HG03196 (cell line): ENCODE measurements at regions not wholly inside any gene's neighbourhood (a gene's known extent, or its start where the extent isn't known, plus 50 kb on each side); places are given as distances from the start of the nearest gene placed in this dataset.

Experiments used
- ATAC-seq: cut with Tn5 transposase; IDR thresholded peaks from one replicate; pipeline ENCODE4 v1.9.1; 2021; ENCODE audit not compliant: unreplicated experiment

DNA sequence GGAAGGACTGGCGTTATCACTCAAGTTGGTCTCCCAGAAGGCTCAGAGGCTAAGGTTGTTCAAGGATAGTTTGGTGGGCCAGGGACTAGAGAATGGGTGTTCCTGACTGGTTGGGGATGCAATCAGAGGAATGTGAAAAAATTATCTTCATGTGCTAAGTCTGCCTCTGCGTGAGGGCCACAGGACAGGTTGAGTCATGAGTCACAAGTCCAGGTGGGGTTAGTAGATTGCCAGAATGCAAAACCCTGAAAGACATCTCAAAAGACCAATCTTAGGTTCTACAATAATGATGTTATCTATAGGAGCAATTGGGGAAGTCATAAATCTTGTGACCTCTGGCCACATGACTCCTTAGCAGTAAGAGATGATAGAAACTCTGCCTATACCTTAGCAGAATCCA lies 220.1 kb upstream of the EEA1 start:
- ATAC-seq: no peak

DNA sequence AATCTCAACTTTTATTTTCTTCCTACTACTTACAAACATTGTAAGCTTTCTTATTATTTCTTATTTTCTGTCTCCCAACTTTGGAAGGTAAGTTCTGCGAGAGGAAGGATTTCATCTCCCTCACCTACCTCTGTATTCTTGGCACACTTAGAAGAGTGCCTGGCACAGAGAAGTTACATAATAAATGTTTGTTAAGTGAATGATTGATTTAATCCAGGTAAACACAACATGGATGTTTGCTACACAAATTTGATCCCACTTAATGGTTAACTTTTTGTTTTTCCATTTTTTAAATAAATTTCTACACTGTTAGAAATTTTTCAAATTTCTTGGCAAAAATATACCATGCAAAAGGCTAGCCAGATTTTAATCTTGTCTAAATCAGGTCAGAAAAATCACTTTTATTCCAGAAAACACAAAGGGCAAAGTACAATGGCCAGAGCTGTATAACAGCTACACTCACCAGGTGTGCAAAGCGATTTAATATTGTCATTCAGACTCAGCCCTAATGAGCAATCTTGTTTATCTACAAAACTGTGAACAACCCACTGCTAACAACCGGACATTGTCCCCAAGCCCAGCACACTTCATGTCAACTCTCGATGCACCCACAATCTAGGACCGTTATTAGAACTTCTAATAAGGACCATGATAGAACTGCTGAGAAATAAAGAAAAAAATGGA lies 222.1 kb upstream of the EEA1 start:
- no peak for ATAC-seq

DNA sequence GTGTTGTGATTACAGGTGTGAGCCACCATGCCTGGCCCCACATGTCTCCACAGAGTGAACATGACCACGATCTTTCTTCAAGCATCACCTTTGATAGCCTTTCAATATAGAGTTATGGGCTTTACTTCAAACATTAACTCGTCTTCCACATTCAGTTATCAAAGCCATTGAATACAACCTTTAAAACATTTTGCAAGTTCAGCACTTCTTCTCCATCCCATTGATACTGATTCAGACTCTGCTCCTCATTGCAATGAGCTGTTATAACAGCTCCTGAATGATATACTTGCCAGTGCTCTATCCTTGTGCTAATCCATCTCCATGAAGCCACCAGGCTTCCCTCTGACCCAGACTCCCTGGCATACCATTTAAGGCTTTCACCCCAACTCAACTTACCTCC lies 223.5 kb upstream of the EEA1 start:
- ATAC-seq: no peak

DNA sequence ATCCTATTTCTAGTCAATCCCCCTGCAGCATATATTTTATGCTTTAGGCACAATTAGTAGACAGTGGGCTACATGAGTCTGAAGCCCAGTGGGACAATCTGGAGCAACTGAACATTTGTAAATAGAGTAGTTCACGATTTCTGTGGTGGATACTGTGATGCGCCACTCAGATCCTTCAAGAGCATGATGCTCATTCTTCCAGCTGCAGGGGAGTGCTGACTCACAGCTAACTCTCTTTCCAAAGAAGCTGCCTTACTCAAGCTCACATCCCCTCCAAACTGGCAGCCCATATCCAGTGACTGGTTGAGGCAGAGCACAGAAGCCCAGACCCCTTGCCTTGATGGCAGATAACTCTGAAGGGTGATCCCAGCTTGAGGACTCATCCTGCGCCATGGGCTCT lies 224.2 kb upstream of the EEA1 start:
- no peak for ATAC-seq

DNA sequence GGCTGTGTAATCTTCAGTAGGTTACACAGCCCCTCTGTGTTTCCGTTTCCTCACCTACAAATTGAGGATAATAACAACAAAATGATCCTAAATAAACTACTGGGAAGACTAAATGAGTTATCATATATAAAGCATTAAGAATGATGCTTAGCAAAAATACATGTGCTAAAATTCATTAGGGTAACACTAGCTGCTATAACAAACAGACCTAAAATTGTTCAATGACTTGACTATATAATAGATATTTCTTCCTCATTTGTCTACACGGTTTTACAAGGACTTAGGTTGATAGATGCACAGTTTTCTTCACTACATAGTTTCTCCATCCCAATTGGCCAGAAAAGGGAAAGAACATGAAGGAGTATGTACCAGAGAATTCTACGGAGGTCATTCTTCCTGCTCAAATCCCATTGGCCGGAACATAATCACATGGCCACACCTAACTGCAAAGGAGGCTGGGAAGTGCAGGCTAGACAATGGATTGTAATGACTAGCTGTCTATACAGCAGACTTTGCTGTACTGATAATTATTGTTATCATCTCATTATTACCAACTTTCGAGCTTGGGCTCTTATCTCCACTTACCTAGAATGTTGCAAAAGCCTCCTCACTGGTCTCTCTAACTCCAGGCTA lies 223.5 kb upstream of the NUDT4 start:
- ATAC-seq: no peak

DNA sequence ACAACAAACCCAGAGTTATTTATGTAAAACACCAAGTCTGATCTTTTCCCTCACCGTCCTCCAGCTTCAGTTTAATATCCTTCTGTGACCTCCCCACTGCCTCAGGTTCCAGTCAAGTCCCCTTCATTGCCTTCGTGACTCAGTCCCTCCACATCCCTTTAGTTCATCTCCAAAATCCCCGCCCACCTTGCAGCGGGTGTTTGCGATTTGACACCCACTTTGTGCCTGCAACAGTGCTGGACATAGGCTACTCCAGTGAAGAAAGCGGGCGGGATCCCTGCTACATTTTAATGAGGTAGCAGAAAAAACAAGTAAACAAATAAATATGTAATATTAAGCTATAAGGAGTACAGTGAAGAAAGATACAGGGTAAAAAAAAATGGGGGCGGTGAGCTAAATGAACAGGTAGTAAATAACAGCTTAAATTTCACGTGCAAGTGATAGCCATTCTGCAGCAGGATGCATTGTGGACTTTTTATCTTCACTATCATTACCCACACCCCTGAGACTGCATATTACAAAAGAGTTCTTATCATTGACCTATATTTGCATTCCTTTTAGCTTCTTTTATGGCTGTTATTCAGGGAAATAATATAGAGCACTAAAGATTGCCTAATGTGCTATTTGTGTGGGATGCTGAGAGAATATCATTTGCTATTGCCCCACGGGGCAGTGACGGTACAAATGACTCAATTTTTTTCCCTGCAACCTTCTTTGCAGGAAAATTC lies 222.8 kb upstream of the NUDT4 start:
- ATAC-seq: no peak

DNA sequence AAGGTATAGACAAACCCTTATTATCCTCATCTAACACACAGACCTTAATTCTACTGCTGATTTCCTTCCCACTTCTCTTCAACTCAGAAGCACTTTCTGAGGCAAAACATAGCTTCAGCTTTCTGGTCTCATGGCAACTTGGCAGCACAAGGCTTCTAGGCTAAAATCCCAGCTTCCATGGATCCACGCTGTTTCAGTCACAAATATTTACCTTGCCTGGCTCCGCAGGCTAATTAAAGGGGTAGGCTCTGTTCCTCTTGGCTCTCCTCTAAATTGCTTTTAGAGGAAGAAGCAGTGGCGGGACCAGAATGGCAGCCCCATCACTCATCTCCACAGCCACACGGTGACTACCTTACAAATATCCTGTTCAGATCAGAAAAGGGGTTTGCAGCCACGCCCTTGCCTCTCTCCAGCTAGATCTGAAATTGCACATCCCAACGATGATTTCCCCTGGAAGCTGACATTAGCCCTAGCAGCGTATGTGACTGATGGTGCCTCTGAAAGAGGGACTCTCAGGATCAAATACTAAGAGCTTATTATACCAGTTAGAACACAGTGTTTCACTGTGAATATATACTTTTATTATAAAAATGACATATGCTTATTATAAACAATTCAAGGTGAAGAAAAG lies 221.5 kb upstream of the NUDT4 start:
- no peak for ATAC-seq

DNA sequence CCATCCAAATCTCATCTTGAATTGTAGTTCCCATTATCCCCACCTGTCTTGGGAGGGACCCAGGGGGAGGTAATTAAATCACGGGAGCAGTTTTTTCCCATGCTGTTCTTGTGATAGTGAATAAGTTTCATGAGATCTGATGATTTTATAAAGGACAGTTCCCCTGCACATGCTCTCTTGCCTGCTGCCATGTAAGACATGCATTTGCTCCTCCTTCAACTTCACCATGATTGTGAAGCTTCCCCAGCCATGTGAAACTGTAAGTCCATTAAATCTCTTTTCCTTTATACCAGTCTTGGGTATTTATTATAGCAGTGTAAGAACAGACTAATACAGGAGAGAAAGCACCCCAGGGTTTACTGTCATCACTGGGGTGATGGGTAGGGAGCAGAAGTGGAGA lies 220.4 kb upstream of the NUDT4 start:
- no peak for ATAC-seq

DNA sequence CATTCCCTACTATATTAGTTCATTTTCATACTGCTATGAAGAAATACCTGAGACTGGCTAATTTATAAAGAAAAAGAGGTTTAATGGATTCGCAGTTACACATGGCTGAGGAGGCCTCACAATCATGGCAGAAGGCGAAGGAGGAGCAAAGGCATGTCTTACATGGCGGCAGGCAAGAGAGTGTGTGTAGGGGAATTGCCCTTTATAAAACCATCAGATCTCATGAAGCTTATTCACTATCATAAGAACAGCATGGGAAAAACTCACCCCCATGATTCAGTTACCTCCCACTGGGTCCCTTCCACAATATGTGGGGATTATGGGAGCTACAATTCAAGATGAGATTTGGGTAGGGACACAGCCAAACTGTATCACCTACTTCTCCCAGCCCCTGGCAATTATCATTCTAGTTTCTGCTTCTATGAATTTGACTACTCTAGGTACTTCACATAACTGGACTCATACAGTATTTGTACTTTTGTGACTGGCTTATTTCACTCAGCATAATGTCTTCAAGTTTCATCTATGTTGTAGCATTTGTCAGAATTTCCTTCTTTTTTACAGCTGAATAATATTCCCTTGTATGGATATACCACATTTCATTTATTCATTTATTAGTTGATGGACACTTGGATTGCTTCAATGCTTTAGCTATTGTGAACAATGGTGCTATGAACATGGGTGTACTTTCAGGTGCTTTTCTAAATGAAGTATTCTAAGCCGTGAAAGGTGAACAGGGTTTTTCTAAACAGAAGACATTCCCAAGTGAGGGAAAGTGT lies 219.5 kb upstream of the NUDT4 start:
- no peak for ATAC-seq

DNA sequence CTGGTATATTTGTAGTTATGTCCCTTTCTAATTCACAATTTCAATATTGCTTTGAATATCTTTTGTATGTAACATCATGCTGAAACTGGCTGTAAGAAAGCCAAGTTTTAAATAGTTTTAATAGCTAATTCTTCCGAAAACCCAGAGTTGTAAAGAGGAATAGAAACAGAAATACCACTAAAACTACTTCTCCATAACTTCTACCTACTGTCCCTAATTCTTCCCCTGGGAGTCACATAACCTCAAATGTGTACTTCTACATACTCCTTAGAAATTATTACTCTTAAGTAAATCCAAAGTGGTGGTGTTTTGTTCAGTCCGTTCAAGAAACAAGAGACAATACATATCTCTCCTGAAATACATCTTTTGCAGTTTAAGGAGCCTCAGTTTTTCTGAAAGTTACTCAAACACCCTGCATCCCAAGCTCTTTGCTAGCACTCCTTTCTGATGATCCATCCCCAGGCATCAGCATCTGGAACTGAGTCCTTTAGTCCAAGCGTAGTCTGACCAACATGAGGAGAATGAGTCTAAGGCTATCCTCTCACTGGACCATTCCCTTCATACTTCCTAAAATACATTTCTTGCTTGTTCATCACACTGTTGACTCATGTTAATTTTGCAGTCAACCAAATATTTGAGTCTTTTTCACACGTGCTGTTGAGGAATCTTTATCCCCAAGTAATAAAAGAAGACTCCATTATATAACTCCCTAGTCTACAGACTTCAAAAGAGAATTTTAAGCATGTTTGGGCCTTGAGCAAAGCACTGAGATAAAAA lies 214.3 kb upstream of the NUDT4 start:
- no peak for ATAC-seq

DNA sequence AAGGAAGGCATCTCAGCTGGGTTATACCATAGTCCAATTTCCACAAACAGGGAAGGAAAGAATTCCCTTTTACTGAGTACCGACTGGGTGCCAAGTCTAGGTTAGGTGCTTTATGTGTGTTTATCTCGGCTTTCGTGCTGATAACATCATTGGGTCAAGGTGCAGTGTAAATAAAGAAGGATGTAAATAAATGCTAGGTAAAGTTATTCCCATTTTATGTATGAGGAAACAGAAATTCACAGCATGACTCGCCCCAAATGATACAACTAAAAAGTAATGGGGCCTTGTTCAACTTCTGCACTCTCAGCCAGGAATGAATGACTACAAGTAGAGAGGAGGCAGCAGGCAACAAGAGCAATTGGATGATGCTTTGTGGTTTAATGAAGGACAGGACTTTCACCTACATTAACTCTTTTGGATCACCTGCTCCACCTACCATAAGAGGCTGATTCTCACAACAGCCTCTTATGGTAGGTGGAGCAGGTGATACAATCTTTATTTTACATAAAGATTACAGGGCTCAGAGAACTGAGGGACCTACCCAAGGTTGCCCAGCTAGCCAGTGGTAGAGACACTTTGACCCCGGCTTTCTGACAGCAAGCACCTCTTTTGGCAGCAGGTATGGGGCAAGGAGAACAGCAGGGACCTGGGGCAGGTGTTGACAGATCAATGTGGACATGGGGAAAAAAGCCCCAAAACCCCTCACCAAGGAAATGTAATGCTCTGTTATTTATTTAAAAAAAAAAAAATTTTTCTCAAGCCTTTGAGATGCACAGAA lies 213.4 kb upstream of the NUDT4 start:
- no peak for ATAC-seq

DNA sequence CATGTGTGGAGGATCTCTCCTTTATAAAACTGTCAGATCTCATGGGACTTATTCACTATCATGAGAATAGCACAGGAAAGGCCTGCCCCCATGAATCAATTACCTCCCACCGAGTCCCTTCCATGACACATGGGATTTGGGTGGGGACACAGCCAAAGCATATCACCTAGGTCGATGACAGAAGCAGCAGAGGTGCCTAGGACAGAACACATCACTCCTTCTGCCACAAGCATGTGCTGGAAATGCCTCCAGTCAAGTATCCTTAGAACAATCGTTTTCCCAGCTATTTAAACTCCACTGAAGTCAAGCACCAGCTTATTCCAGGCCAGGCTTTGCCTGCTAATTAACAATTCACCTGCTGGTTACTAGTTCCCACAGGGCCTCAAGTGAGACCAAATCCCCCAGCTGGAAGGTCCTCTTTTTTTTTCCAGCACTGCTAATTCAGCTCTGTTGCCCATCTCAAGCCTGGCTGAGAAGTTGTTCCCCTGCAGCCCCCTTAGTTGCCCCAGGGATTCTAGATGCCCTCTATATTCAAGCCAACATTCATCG lies 212.3 kb upstream of the NUDT4 start:
- ATAC-seq: no peak

DNA sequence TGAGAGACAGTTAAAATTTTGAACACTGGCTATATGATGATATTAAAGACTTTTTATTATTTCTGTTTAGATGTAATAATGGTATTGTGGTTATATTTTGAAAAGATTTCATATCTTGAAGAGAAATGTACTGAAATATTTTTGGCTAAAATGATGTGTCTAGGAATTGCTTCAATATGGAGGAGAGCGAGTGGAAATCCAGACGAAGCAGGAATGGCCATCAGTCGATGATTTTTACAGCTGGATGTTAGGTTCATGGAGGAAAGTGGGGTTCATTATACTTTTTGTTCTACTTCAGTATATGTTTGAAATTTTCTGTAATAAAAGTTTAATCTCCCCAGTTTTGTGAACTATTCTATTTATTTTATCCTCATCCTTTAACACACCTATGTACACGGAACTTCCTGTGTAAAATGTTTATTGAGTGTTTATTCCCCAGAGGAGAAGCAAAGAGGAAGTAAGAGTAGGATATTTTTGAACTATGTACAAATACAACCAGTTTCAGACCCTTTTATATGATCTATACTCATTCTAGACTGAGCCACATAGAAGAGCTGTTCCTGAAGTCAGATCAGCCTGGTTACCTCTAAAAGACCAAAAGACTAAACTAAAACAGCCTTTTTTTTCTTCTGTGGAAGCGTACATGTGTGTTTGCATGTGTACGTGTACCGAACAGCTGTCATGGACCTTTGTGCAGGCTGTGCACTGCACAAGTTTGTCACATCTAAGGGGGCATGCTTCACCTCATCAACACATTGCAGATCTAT lies 211.0 kb upstream of the NUDT4 start:
- ATAC-seq: peak; percentile 78

DNA sequence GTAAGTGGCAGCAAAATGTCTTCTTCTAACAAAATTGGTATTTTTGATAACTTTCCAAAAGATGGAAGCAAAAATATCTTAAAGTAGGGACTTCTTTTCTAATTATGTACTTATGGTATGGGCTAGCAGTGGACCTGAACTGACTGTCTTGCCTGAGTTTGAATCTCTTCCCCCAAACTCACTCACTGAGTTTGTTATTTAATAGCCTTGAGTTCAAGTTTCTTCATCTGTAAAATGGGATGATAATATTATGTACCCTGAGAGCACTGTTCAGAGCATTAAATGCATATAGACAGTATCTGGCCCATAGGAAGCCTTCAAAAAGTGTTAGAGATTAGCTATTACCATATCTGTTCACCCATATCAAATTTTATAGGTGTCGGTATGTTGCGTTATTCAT lies 210.4 kb upstream of the NUDT4 start:
- ATAC-seq: peak; percentile 5

DNA sequence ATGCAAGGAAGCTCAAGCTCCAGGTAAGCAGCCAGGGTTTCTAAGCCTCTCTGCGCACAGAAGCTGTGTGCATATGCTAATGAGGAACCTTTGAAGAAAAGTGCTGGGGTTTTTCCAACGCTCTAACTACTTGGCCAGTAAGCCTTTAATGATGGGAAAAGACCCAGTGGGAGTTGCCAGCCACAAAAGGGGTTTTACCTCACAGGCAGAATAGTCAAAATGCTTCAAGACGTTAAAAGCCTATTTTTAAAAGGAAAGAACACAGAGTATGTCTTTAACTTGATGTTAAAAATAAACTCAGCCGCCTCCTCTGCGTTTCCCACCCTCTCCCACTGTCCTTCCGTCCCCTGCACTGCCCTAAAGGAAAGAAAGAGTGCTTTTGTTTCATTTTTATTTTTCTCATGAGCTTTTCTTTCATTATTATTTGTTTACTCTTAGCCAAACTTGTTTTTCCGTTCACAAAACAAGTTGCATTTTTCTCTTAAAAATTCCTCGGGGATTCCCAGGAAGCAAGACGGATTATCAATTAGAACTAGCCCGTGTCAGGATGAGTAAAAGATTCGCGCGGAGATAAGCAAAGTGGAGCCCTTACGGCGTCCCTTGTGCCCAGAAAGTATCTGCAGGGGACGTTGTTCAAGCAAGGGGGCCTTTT lies 209.8 kb upstream of the NUDT4 start:
- peak; percentile 55 for ATAC-seq

DNA sequence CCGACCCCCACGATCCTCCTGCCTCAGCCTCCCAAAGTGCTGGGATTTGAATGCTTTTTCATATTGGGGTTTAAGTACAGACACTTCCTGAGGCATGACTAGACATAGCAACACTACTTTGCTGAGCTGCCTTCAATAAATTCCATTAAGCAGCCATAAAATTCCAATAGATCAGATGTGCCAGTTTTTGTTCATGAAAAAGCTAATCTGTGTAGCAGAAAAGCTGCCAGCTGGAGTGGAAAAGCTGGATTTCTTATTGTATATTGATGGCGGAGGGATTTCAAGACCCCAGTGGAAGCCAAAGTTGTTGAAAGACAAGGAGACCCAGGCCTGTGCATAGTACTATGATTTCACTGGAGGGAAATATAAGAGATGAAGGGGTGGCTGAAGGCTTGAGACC lies 209.0 kb upstream of the NUDT4 start:
- ATAC-seq: no peak

DNA sequence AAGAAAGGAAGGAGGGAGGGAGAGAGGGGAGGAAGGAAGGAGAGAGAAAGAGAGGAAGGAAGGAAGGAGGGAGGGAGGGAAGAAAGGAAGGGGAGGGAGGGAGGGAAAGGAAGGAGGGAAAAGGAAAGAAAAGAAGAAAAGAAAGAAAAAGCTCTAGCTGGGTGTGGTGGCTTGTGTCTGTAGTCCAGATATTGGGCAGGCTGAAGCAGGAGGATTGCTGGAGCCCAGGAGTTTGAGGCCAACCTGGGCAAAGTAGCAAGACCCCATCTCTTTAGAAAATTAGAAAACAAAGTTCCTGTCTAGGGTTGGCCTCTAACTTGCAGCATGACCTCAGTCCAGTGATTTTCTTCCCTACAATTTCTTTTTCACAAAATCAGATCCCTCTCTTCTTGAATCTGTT lies 208.2 kb upstream of the NUDT4 start:
- no peak for ATAC-seq

DNA sequence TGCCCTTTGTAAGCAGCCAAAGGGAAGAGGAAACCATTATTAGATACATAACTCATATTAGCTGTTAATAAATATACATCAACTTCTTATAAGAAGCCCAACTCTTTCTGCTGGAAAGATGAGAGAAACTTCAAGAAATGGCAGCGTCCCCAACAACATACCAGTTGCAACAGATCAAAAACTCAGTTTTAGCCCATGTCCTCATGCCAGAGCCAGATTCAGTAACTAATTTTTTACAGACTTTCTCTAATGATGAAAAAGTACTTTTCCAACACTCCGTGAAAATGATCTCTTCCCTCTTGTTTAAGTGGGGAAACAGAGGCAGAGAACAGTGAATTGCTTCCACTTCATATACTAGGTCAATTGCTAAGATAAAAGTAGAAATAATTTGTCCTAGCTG lies 206.8 kb upstream of the NUDT4 start:
- no peak for ATAC-seq
